ENCODE measurements at regions not wholly inside any gene's neighbourhood (a gene's known extent, or its start where the extent isn't known, plus 50 kb on each side); places are given as distances from the start of the nearest gene placed in this dataset.

DNA sequence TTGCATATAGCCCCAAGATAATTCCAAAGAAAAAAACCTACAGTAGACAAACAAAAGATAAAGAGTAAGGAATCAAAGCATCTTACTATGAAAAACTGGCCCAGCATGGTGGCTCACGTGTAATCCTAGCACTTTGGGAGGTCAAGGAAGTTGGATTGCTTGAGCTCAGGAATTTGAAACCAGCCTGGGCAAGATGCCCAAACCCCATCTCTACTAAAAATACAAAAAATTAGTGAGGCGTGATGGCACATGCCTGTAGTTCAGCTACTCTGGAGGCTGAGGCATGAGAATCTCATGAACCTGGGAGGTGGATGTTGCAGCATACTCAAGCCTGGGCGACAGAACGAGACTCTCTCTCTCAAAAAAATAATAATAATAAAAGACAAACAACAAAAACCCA, 764.7 kb upstream of the KIF2B start:
- TF ChIP-seq, protein P1, sequence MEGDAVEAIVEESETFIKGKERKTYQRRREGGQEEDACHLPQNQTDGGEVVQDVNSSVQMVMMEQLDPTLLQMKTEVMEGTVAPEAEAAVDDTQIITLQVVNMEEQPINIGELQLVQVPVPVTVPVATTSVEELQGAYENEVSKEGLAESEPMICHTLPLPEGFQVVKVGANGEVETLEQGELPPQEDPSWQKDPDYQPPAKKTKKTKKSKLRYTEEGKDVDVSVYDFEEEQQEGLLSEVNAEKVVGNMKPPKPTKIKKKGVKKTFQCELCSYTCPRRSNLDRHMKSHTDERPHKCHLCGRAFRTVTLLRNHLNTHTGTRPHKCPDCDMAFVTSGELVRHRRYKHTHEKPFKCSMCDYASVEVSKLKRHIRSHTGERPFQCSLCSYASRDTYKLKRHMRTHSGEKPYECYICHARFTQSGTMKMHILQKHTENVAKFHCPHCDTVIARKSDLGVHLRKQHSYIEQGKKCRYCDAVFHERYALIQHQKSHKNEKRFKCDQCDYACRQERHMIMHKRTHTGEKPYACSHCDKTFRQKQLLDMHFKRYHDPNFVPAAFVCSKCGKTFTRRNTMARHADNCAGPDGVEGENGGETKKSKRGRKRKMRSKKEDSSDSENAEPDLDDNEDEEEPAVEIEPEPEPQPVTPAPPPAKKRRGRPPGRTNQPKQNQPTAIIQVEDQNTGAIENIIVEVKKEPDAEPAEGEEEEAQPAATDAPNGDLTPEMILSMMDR (IDR thresholded peaks at IDR 0.05; ENCODE audit: borderline replicate concordance, control extremely low read depth, extremely low read depth, insufficient read depth, missing control alignments) = no peak
- no peak for DNase-seq (ENCODE audit: low spot score)
- in situ Hi-C loops (cut with MboI; ENCODE audit: low sequenced_read_pairs, unreplicated experiment) = no loop called here

DNA sequence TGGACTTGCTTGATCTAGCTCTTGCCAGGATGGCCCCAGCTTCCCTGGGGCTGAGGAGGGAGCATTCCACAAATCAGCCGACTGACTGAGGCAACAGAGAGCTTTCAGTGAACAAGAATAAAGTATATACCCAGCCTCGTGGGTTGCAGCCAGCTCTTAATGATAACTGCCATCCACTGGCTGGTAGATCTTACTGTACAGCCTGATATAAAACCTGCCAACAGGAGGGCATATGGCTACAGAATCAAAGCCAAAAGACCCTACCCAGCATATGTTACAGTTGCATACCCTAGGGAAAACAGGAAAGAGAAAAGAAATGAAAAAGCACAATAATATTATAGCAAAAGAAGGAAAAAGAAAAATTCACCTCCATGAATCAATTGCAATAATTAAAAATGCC, 775.9 kb upstream of the KIF2B start:
- in situ Hi-C loops (cut with MboI; ENCODE audit: low sequenced_read_pairs, unreplicated experiment) = no loop called here
- TF ChIP-seq, protein P1 (IDR thresholded peaks at IDR 0.05; ENCODE audit: borderline replicate concordance, control extremely low read depth, extremely low read depth, insufficient read depth, missing control alignments) = no peak
- no peak for DNase-seq (ENCODE audit: low spot score)

DNA sequence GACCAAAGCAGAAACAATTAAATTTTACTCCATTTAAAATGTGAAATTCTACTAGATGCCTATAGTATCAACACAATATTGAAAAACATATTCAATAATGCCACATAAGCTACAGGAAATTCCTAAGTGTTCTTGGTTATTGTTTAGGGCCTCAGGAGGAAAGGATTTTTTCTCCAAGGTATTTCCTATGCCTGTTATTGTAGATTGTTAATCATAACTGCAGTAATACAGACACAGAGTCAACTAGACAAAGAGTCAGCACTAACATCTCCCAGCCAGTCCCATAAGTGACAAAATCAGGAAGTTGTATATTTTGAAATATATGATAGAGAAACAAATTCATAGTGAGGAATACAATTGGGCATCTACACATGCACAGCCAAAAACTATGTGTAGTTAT, 782.7 kb upstream of the KIF2B start:
- in situ Hi-C loops (cut with MboI; ENCODE audit: low sequenced_read_pairs, unreplicated experiment) = no loop called here
- DNase-seq (ENCODE audit: low spot score) = no peak
- TF ChIP-seq, protein P1 (IDR thresholded peaks at IDR 0.05; ENCODE audit: borderline replicate concordance, control extremely low read depth, extremely low read depth, insufficient read depth, missing control alignments) = no peak

DNA sequence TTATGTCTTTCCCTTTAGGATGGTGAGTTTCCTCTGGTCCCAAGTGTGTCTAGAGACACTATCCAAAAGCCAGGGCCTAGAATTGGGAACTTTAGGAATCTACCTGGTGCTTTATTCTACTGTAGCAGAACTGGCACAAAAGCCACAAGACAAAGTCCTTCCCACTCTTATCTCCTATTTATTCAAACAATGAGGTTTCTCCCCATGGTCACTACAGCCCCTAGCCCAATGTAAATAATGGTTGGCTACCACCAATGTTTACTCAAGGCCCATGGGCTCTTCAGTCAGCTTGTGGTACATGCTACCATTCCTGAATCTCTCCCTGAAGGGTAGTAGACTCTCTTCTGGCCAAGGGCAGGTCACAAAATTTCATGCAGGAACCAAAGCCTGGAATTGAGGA, 789.4 kb upstream of the KIF2B start:
- in situ Hi-C loops (cut with MboI; ENCODE audit: low sequenced_read_pairs, unreplicated experiment) = no loop called here
- TF ChIP-seq, protein P1 (IDR thresholded peaks at IDR 0.05; ENCODE audit: borderline replicate concordance, control extremely low read depth, extremely low read depth, insufficient read depth, missing control alignments) = no peak
- DNase-seq (ENCODE audit: low spot score) = no peak

DNA sequence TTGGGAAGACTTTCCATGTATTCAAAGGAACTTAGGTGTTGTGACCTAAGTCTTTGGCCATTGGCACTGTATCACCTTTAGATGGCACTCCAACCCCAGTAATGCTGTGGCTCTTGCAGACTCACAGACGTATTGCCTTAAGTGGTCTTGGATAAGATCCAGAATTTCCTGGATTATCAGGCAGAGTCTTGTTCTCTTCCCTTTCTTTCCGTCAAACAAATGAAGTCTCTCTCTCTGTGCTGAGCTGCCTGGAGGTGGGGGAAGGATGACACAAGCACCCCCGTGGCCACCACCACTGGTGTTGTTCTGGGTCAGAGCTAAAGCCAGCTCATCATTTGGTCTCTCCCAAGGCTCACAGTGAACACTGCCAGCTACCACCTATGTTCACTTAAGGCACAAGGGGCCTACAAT, 789.9 kb upstream of the KIF2B start:
- TF ChIP-seq, protein P1 (IDR thresholded peaks at IDR 0.05; ENCODE audit: borderline replicate concordance, control extremely low read depth, extremely low read depth, insufficient read depth, missing control alignments) = no peak
- no peak for DNase-seq (ENCODE audit: low spot score)

DNA sequence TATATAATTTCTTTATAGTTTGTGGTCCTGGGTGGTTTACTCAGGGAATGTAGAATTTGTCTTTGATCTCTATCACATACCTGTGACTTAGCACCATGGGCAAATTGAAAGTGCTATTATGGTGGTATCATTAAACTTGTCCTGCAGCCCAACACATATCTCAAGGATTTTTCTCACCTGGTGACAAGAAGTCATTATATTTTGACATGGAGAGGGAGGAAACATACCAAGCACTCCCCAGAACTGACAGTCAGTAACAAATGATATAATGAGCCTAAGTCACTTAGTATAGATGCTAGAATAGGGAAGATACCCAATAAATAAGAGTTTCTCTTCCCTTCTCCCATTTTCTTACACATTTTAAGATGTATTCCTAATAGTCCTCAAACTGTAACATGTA, 805.5 kb upstream of the KIF2B start:
- in situ Hi-C loops (cut with MboI; ENCODE audit: low sequenced_read_pairs, unreplicated experiment) = no loop called here
- TF ChIP-seq, protein P1 (IDR thresholded peaks at IDR 0.05; ENCODE audit: borderline replicate concordance, control extremely low read depth, extremely low read depth, insufficient read depth, missing control alignments) = no peak

More for the DNA sequence above, 789.9 kb upstream of the KIF2B start:
- in situ Hi-C loops (cut with MboI; ENCODE audit: low sequenced_read_pairs, unreplicated experiment) = no loop called here

DNA sequence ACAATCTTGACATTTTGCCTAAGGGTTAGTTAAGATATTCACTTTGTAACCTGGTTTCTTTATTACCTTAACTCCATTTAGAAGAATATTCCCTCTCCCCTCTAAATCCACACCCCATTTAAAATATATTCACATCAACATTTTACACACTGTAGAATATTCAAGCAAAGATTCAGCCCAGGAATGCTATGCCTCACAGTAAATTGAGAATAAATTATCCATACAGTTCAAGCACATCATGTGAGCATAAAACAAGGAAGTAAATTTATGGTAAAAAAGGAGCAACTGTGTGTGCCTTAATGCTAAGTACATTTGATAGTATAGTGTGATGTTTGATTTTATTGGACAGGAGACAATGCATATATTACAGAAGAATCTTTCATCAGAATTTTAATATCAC, 806.6 kb upstream of the KIF2B start:
- DNase-seq (ENCODE audit: low spot score) = no peak
- TF ChIP-seq, protein P1 (IDR thresholded peaks at IDR 0.05; ENCODE audit: borderline replicate concordance, control extremely low read depth, extremely low read depth, insufficient read depth, missing control alignments) = no peak
- in situ Hi-C loops (cut with MboI; ENCODE audit: low sequenced_read_pairs, unreplicated experiment) = no loop called here

More for the DNA sequence above, 805.5 kb upstream of the KIF2B start:
- no peak for DNase-seq (ENCODE audit: low spot score)
